GM19467 (cell line): ENCODE measurements at regions not wholly inside any gene's neighbourhood (a gene's known extent, or its start where the extent isn't known, plus 50 kb on each side); places are given as distances from the start of the nearest gene placed in this dataset.
"Not testable (repeated sequence)": the region's sequence is repeated elsewhere in the genome, so short reads cannot be mapped to it uniquely, and the experiment has no call there.

Experiments
- ATAC-seq: cut with Tn5 transposase; IDR thresholded peaks from one replicate; pipeline ENCODE4 v1.9.1; 2021; ENCODE audit warnings: mild to moderate bottlenecking, moderate library complexity; ENCODE audit not compliant: unreplicated experiment

GRCh38 chr7:69429911-69430383 is 168.3 kb upstream of the AUTS2 start:
- ATAC-seq = no peak

DNA sequence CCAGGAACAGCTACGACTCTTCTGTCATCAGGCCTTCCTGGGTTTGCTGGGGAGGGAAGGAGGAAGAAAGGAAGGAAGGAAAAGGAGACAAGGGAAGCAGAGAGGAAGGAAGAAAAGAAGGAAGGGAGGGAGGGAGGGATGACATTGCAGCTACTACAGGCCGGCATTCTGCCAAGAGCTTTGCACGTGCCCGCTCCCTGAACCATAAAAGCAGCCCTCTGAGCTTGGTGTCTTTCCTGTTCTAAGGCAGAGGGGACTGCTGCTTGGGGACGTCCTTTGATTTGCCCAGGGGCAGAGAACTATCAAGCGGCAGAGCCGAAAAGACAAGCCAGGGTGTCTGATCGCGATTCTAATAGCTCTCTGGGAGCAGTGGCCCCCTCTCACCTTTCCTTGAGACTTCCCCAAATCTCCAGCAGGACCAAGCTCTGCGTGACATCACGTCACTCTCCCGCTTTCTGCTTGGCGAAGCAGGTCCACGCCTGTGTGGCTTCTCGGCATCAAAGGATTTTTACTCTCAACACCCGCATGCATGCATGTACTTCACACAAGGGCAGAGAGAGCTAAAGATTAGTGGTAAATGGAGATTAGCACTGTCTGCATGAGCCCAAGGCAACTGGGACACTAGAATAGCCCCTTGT is 167.8 kb upstream of the AUTS2 start:
- no peak for ATAC-seq

DNA sequence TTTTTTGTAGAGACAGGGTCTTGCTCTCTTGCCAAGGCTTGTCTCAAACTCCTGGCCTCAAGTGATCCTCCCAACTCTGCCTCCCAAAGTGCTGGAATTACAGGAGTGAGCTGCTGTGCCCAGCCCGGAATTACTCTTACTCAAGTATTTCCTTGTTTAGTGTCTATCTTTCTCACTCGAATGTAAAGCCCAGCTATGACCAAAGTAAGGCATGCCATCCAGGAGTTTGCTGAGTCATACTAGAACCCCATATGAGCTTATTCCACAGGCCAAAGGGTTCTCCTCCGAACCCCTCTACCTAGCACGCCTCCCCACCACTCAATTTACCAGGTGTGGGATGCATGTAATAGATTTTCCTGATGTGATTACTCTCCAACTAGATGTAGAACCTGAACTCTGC is 166.6 kb upstream of the AUTS2 start:
- ATAC-seq = no peak

DNA sequence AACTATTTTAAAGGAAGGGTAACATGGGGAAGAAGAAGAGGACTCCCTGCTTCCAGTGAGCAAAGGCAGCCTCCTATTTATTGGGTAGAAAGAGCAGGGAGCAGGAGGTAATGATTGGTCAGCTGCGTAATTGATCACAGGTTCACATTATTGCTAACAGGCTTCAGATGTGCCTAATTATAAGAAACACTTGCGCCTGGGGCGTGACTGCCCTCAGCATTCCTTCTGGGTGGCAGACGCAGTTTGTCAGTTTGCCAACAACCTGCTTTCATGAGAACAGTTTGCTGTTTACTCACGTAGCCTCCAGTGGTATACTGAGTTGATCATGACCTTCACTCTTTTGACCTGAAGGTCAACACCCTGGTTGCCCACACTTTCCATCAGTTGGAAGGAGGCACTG is 166.0 kb upstream of the AUTS2 start:
- ATAC-seq = not testable (repeated sequence)

- no peak for ATAC-seq
Measured at GRCh38 chr7:69433081-69433480, 165.2 kb upstream of the AUTS2 start.

DNA sequence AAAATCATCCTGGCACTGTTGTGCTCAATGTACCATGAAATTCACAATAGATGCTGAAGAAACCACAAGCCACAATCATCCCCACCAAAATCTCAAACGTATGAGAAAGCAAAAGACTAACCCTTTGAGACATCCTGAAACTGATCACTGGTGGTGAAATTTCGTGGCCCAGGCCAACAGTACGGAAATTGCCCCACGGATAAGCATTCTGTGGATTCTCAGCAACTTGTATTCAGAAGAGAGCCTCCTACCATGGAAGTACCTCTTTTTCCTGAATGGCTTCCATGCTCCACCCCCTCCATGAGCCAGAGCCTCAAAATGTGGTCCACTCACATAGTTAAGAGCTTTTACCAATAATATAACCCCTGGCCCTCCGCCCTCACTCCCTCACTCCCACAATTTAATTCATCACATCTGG is 163.9 kb upstream of the AUTS2 start:
- ATAC-seq = no peak

- no peak for ATAC-seq
Measured at GRCh38 chr7:69435711-69436110, 162.6 kb upstream of the AUTS2 start.

- ATAC-seq = no peak
Measured at GRCh38 chr7:69436946-69437345, 161.3 kb upstream of the AUTS2 start.

DNA sequence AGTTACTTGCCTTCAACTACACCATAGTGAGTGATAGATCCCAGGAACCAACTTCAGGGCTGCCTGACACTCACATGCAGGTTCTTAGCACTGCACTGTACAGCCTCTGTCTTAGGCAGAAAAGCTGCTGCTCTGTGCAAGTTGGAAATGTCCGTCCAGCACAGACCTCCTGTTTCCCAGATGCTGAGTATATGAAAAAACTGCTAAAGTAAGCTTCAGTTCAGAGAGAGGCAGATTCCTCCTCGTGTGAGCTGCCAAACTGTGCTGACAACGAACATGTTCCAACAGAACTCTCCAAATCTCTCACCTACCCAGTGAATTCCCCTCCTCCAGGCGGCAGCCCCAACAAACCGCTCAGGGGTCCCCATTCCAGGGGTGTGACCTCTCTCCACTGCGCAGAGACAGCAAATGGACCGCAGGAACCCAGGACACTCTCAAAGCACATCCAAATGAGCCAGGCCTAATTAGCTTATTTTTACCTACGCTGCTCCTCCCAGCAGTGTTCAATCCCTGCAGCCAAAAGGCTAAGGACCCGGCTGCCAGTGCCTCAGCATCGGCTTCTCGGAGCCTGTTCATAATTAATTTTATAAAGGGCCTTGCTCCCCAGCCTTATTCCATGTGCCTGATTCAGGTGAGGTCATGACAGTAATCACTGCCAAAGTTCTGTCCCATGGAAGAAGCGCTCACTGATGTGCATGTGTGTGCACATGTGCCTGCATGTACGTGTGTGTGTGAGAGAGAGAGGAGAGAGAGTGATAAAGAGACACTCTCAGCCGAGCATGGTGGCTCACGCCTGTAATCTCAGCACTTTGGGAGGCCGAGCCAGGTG is 159.5 kb upstream of the AUTS2 start:
- ATAC-seq = no peak

DNA sequence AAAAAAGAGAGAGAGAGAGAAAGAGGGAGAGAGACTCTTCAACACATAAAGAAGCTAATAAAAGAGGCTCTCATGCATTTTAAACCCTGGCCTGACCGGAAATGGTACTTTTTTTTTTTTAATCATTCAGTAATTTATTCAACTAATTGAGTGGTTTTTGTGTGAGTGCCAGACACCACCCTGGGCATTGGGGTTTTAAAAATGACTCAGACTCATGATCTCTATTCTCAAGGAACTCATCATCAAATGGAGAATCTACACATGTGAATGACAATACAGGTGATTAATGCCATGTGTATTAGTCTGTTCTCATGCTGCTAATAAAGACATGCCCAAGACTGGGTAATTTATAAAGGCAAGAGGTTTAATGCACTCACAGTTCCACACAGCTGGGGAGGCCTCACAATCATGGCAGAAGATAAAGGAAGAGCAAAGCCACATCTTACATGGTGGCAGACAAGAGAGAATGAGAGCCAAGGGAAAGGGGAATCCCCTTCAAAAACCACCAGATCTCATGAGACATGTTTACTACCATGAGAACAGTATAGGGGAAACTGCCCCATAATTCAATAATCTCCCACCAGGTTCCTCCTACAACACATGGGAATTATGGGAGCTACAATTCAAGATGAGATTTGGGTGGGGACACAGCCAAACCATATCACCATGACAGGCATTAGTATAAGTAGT is 158.5 kb upstream of the AUTS2 start:
- ATAC-seq = no peak

GRCh38 chr7:69440976-69441375 is 157.3 kb upstream of the AUTS2 start:
- no peak for ATAC-seq

- no peak for ATAC-seq
Measured at GRCh38 chr7:69443136-69443535, 155.1 kb upstream of the AUTS2 start.

DNA sequence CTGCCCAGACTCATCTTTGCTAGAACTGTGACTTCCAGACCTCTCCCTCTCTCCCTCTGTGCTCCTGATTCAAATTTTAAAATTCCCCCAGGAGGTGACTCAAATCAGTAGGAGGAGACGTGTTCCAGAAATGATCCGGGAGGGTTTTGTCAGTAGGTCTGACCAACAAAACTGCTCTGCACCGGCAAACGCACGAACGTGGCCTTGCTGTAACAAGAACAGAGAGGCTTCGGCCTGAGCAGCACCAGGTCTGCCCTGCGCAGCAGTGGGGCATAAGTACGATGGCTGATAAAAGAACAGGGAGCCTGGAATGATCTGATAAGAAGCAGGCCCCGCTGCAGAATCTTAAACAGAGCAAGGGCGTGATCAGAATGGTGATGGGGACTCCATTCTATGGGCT is 152.7 kb upstream of the AUTS2 start:
- ATAC-seq = no peak

DNA sequence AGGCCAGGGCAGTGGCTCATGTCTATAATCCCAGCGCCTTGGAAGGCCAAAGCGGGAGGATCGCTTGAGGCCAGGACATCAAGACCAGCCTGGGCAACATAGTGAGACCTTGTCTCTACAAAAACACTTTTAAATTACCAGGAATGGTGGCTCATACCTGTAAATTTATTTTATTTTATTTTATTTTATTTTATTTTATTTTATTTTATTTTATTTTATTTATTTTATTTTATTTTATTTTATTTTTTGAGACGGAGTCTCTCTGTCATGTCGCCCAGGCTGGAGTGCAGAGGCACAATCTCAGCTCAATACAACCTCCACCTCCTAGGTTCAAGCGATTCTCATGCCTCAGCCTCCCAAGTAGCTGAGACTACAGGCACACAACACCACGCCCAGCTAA is 152.1 kb upstream of the AUTS2 start:
- ATAC-seq = not testable (repeated sequence)

GRCh38 chr7:69448071-69448470 is 150.2 kb upstream of the AUTS2 start:
- no peak for ATAC-seq

GRCh38 chr7:69450456-69450855 is 147.8 kb upstream of the AUTS2 start:
- ATAC-seq = no peak

DNA sequence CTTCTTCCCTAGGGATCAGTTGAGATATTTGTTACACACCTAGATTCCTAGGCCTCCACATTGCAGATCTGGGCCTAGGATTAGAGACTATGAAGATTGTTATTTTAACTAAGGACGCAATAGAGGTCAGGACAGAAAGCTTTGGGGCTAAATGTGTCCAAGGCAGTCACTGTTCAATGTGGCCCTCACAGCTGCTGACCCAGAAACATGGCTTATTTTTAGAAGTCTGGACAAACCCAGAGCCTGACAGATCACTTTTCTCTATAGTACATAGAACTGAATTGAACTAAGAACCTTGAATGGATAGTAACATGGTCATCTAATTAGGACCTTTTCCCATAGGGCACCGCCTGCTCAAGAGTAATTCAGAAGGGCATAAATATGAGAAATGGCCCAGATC is 146.6 kb upstream of the AUTS2 start:
- ATAC-seq = no peak

DNA sequence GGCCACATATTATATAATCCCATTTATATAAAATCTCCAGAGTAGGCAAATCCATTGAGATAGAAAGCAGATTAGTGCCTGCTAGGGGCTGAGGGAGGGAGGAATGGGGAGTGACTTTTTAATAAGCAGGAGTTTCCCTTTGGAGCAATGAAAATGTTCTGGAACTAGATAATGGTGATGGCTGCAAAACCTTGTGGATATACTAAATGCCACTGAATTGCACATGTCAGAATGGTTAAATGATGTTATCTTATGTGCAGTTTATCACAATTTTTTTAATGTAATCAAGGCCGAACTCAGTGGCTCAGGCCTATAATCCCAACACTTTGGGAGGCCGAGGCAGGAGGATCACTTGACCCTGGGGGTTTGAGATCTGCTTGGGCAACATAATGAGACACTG is 145.5 kb upstream of the AUTS2 start:
- no peak for ATAC-seq

GRCh38 chr7:69457595-69458504 is 140.4 kb upstream of the AUTS2 start:
- no peak for ATAC-seq

- no peak for ATAC-seq
Measured at GRCh38 chr7:69464035-69464434, 134.2 kb upstream of the AUTS2 start.

DNA sequence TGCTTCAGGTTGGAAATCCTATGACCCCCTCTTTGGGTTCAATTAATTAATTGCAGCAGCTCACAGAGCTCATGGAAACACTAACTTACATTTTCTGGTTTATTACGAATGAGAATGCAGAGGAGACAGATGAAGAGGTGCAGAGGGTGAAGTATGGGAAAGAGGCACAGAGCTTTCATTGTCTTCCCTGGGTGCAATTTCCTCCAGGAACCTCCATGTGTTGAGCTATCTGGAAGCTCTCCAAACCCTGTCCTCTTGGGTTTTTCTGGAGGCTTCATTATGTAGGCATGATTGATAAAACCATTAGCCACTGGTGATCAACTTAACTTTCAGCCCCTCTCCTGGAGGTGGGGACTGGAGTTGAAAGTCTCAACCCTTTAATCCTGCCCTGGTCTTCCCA is 133.0 kb upstream of the AUTS2 start:
- no peak for ATAC-seq
